Jurkat, Clone E6-1 (cell line): ENCODE measurements at regions not wholly inside any gene's neighbourhood (a gene's known extent, or its start where the extent isn't known, plus 50 kb on each side); places are given as distances from the start of the nearest gene placed in this dataset.
"Not testable (repeated sequence)": the region's sequence is repeated elsewhere in the genome, so short reads cannot be mapped to it uniquely, and the experiment has no call there.

Experiments used
- DNase-seq: peaks from one replicate; pipeline ENCODE4 v3.0.0-alpha.2; 2011; ENCODE audit warnings: low read depth, low spot score
- H3K4me3 ChIP-seq: 2 replicates; pipeline ENCODE4 v1.5.1; 2011; ENCODE audit warnings: mild to moderate bottlenecking, low read length, control low read depth, moderate library complexity

DNA sequence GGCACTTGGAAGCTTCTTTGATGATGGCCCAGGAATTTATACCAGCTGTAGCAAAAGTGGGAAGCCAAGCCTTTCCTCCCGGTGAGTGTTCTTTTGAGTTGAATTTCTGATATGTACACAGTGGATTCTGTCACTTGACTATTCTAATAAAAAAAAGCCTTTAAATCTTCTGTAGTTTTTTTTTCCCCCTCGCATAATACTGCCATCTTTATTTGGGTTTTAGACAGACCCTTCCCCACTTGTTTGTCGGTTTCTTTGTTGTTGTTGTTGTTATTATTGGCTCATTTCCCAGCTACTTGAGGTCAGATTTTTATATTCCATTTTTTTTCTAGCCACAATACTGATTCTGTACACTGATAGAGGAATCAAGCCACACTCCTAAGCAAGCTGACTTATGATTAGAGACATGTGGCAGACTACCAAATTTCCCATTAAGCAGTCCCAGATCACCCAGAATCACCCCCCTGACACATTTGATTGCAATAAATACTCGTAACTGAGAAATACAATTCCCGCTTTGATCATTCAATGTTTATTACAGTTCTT, 122.4 kb upstream of the IL12A start:
- no peak overlapping the region for H3K4me3 ChIP-seq
- no peak for DNase-seq

DNA sequence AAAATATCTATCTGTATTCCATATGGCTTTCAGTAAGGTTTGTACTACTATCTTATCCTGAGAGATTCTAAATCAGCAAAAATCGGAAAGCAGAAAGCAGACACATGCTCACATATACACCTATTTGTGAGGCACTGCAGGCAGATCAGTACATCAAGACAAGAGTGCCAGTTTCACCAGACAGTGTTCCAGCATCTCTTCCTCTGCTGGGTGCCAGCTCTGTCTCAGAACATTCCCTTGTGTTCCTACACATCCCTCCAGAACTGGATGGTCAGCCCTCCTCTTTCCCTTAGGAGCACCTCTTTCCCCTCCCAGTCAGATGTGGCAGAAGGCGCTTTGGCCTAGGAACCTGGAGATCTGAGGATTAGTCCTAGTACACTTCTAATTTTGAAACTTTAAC, 121.3 kb upstream of the IL12A start:
- H3K4me3 ChIP-seq, result no peak overlapping the region
- DNase-seq, result no peak

DNA sequence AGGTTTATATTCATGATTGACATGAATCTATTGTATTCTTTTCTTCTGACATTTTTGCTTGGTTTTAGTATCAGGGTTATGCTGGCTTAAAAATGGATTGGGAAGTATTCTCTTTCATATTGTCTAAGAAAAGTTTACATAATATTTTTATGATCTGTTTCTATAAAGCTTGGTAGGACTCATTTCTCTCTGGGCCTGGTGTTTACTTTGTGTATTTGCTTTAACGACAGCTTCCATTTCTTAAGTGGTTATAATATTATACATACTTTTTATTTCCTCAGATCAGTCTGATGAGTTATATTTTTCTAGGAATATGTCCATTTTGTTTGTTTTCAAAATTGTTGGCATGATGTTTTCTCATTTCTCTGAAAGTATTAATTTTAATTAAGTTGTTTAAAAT, 117.9 kb upstream of the IL12A start:
- H3K4me3 ChIP-seq, result no peak overlapping the region
- no peak for DNase-seq

DNA sequence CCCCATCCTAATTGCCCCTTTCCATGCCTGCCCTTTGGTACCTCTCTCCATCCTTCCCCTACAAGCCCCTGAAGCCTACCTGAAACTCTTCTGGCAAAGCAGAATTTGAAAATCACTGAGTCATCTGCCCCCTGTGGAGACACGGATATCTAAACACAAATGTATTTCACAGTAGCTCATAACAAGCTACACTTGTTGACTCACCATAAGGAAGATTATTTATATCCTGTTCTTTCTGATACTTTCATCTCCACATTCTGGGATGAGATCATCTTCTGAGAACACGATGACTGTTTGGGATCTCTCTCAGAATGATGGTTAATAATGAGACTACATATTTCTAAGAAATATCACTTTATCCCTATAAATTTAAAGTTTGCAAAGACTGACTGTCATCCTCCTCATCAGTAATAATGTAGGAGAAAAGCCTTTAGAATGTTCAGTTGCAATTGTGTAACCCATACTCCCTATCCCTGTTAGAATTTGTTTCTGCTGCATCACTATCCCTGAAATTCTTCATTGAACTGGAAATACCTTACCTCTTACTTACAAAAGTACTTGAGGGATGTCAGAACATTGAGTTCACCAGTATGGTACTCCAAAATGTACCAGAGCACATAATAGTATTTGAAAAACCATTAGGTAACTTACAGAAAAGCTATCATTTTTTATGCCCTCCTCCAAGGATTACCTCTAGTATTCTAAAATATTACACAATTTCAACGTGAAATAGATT, 116.1 kb upstream of the IL12A start:
- no peak overlapping the region for H3K4me3 ChIP-seq
- DNase-seq, result no peak

DNA sequence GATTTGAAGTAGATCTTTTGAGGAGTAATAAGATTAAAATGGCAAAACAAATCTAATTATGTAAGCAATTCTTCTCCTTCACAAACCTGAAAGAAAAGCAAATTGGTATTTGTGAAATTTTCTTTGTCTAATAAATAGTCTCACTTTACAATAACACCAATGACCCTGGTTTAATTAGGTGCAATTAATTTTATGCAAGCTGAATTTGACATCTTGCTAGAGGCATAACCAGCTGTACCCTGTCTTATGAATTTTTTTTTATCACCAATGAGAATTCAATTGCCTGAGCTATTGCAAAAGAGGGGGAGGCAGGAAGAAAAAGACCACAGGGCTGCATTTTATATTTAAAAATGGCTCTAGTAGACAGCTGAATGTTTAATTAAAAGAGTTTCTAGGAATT, 113.5 kb upstream of the IL12A start:
- no peak for DNase-seq
- H3K4me3 ChIP-seq, result no peak overlapping the region

DNA sequence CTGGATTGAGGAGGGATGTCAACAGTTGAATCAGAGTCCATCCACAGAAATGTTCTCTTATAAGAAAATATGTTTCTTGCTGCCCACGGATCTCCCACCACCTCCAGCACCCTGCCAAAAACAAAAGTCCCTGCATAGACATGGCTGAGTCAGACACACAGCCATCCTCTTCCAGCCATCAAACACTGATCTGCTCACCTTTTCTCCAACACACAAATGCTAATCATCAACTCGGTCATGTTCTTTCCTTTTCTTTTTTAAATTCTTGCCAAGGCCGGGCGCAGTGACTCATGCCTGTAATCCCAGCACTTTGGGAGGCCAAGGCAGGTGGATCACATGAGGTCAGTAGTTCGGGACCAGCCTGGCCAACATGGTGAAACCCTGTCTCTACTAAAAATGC, 110.7 kb upstream of the IL12A start:
- no peak for DNase-seq
- no peak overlapping the region for H3K4me3 ChIP-seq

DNA sequence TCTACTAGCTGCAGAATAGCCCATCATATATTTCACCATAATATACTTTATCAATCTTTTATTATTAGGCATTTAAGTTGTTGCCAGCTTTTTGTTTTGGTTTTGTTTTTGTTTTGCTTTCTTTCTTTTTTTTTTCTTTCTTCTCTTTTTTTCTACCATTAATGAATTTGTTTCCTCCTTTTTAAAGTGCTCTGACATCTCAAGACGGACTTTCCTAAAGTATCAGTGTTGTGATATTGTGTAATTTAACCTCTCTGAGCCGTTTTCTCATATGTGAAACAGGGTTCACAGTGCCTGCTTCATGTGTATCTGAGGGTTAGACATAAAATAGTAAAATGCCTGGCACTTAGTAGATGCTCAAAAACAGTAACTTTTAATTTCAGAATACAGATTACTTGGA, 109.5 kb upstream of the IL12A start:
- no peak for DNase-seq
- H3K4me3 ChIP-seq, result no peak overlapping the region

DNA sequence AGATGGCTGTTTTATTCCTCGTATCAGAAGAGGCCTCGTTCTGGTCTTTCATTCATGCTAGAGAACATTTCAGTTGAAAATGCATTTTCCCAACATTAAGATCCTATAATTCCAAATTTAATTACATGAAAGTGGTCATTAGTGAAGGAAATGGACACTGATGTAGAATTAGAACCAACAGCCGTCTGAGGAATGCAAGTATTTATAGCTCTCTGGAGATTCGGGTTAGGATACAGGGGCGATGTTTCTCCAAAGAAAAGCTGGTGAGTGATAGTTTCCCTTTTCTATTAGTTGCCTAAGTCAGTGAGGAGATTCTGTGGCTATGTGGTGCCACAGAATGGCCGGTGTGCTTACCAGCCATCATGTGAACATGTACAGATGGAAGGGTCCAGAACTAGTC, 109.0 kb upstream of the IL12A start:
- no peak overlapping the region for H3K4me3 ChIP-seq
- no peak for DNase-seq

DNA sequence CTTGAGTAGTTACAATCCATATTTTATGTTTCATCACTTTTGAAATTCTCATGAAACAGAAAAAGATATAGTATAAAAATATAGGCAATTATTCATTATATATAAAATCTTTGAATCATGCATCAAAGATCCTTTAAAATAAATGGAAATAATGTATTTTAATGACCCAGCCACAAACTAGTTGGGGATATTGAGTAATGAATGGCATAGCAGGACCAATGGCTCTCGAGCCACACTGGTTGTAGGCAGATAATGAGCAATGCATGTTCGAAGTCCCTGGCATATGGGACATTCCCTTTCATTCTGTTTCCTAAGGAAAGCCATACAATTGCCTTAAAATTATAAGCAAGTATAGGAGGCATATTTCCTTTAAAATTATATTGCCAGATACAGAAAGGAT, 107.4 kb upstream of the IL12A start:
- DNase-seq, result no peak
- H3K4me3 ChIP-seq, result no peak overlapping the region

DNA sequence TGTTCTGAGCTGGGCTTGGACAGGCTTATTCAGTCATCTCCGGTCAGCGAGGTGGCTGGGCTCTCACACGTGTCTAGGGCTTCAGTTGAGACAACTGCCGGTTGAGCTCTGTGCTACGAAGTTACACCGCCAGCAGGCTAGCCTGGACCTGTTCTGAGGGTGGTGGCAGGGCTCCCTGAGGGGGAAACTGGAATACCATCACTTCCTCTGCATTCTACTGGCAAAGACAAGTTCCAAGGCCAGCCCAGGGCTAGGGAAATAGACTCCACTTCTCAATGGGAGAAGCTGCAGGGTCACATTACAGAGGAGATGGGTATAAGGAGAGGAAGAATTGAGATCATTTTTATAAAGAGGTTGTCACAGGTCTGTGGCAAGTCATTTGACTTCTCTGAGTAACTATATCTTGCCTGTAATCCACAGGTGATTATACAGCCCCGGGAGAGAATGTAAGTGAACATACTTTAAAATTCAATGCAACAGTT, 106.8 kb upstream of the IL12A start:
- DNase-seq, result no peak
- no peak overlapping the region for H3K4me3 ChIP-seq

DNA sequence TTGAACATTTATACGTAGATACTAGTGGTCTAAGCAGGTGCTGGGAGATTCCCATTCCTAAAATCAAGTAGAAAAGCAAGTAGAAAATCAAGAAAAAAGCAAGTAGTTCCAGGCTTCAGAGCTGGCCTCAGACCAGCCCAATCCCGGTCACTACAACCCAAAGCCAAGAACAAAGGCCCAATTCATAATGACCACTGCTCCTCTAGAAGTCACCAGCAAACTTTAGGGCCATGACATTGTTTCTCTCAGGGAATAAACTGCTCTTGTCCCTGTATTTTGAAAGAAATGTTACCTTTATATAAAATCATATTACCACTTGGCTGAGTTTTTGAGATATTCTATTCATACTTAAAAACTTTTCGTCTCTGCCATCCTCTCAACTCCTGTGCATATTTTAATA, 106.3 kb upstream of the IL12A start:
- H3K4me3 ChIP-seq, result no peak overlapping the region
- no peak for DNase-seq

DNA sequence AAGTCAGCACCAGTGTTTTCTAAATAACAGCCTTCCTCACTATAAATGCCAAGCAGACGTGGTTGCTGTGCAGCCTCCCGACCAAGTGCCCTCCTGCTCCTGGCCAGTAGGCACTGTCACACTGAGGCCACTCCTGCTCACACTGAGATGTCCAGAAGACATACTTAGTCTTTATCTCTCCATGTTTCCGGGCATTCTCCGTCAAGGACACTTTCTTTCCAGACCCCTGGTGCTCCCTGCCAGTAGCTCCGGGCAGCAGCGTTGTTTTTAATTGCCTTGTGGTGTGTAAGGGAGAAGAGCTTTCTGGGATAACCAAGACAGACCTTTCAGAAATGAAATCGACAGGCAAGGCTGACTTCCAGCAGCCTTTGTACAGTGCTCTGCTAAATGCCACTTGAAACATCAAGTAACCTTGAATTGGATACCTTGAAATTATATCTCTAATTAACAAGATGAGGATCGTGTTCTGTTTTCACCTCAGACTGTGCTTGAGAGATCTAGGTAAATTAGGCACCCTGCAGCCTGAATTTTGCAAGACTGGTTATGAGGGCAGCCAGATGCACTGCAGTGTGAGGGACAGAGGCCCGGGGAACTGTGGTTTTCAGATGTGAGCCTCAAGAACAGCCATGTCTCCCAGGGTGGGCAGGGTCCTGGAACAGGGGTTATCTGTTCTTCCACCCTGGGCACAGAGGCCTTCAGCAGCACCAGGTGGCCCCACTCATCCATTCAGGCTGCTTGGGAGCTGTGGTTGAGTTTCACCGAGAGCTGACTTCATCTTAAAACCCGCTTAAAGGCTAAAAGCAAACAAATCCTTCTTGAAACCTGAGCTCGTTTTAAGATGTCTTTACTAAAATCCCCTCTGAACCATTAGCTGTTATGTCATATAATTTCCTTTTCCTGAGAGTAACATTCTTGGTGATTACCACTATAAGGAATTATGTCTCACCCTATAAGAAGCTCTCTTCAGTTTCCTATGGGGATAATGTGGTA, 105.5 kb upstream of the IL12A start:
- no peak overlapping the region for H3K4me3 ChIP-seq
- DNase-seq, result no peak

DNA sequence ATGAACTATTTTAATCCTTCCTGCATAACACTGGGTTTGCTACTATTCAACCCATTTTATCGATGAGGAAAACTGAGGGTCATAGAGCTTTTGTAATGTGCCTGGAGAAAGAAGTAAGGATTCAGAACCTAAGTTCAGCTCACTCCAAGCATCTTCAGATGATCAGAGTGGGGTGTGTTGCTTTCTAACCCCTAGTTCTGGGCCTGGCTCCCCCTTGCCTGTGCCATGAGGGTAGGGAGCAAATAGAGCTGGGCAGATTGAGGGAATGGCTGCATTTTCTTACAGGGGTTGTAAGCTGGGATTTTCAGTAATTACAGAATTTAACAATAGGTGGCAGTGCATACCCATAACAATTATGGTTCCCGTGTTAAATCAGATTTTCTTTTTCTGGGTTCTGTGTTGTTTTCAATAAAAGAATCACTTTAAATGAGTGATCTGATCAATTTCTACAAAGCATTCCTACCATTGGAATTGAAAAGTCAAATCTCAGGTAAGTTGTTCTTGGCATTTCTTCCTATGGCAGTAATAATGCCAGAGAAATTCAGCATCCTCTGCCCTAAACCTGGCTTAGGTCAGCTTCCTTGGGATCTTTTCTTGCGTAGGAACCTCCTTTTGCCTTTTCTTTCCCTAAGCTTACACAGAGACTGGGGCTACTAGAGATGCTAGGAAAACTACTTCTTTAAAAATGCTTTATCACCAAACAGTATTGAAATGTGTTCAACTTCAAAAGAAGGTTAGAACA, 103.8 kb upstream of the IL12A start:
- peak; percentile 27 for DNase-seq
- no peak overlapping the region for H3K4me3 ChIP-seq

DNA sequence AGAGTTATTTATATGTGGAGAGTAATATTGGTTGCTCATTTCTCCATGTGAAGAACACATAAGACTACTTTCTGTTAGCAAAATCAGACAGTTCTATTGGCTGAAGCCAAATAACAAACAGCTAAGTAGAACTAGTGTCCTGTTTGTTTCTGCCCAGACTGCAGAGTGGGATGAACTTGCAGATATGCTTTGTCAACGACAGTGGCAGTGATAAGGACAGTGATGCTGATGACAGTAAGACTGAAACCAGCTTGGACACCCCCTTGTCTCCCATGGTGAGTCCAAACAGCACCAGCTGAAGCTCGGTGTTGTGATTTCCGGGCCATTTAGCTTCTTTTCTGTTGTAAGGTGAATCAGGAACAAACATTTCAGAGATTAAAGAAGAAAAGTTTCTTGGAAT, 102.6 kb upstream of the IL12A start:
- DNase-seq, result no peak
- no peak overlapping the region for H3K4me3 ChIP-seq

DNA sequence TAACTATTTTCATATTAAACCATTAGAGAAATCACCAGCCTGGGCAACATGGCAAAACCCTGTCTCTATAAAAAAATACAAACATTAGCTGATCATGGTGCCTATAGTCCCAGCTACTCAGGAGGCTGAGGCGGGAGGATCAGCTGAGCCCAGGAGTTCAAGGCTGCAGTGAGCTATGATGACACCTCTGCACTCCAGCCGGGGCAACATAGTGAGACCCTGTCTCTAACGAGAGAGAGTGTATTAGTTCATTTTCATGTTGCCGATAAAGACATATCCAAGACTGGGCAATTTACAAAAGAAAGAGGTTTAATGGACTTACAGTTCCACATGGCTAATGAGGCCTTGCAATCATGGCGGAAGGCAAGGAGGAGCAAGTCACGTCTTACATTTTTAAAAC, 102.1 kb upstream of the IL12A start:
- not testable (repeated sequence) for DNase-seq, H3K4me3 ChIP-seq

DNA sequence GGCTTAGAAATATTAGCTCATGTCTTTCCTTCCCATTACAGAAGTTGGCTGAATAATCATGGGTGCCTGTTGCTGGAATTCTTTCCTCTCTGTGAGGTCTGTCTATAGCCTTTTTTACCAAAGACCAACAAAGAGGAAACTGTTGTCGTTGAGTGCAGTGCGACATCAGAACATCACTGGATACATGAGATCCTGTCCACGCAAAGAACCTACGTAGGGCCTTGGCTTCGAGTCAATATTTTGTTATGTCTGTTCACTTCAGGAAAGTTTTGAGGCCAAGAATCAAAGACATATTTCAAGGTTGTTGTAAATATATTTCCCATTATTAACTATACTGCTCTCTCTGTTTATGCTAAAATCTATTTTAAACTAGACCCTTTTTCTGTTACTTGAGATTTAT, 101.5 kb upstream of the IL12A start:
- DNase-seq, result no peak
- H3K4me3 ChIP-seq, result no peak overlapping the region

DNA sequence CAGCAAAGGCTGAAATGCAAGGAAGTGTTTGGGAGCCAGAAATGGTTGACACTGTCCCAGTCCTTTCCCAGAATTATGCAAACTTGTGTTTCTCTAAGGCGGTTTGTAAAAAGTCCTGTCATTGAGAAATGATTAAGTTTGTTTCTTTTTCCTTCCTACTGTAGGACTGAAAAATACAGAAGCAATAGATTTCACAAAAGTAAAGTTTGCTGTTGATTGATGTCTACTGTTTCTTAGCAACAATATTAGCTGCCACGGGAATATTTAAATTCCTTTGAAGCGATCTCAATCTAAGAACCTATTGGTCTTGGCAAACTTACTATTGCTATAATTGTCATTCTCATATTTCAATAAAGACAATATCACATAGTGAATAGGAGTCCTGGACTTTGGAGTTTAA, 100.7 kb upstream of the IL12A start:
- DNase-seq, result no peak
- no peak overlapping the region for H3K4me3 ChIP-seq

DNA sequence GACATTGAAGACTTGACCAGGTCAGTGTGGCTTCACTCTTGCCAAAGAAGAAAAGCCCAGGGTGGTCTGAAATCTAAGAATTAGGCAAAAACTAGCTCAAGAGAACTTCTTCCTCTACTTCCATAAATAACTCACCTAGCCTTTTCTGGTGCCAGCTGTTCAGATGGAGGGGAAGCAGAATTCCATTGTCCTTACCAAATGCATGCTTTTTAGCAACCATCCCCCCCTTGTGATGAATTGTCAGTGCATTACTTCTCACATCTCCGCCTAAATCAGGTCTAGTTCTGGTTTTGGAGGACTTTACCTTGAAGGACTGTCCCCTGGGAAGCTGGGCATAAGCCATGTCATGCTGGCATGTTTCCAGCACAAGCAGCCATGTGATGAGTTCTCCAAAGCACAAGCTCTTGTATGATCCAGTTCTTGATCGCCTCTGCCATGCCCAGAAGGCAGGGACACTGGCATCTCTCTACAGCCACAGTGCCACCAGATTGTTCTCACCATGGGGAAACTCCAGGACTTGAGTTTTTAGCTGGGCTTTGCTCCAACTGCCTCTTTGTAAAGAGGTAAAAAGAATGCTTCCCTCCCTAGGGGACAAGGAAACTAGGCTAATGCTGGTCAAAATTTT, 96.4 kb upstream of the IL12A start:
- no peak for DNase-seq
- no peak overlapping the region for H3K4me3 ChIP-seq

DNA sequence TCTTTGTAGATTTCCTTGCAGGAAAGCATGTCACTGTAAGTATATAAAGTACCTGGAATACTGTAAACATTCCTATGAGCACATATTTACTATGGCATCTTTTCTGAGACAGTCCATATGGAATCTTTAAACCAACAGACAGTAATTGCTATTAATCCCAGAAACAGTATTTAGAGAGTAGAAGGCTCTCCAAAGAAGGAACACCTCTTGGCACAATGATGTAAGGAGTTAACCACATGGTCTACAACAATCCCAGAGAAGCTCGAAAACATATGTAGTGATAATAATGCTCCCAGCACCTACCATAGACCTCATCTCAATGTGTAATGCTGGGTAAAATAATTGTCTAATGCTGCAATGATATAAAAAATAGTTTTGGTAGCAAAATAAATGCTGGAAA, 95.8 kb upstream of the IL12A start:
- no peak for DNase-seq

More for the DNA sequence above, 95.8 kb upstream of the IL12A start:
- no peak overlapping the region for H3K4me3 ChIP-seq
